Right lobe of liver (tissue), 4 donors: ENCODE measurements at regions not wholly inside any gene's neighbourhood (a gene's known extent, or its start where the extent isn't known, plus 50 kb on each side); places are given as distances from the start of the nearest gene placed in this dataset.

Source experiments
- POLR2A ChIP-seq: fragments of 450-650 bp; IDR thresholded peaks from one replicate; pipeline ENCODE4 v1.6.1; 2017; ENCODE audit warnings: antibody characterized with exemption, mild to moderate bottlenecking
- TF ChIP-seq, protein P1 (sequence below), 4 donors: fragments of 200-600 bp in 3 of 4; fragments of 450-650 bp in 1 of 4; IDR thresholded peaks; one replicate each; pipeline versions ENCODE4 v1.5.1 to v1.8.0; 2016 to 2022; ENCODE audit warnings: antibody characterized with exemption in 4 of 4, mild to moderate bottlenecking in 2 of 4
- donor health status: DM: no; HTN: no; CAD: no.
- donor health status: DM: no; HTN: no; CAD: no.
- donor health status: DM: no; HTN: yes; CAD: no.

DNA sequence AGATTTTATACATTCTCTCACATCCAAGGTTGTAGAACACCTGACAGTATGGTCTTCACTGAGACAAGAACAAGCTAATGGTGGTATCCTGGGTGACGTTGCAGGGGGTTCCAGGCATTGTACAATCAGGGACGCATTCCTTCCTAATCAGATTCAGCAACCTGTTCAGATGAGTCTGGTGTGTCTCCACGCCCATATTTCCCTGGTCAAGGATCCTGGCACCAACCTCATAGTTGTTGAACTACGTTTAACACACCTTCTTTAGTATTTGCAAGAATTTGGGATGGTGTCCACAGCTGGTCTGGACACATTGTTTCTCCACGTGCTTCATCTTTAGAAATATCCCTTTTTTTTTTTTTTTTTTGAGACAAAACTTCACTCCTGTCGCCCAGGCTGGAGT, 161.0 kb upstream of the CDYL start:
- TF ChIP-seq POLR2A, result no peak
- TF ChIP-seq, protein P1, sequence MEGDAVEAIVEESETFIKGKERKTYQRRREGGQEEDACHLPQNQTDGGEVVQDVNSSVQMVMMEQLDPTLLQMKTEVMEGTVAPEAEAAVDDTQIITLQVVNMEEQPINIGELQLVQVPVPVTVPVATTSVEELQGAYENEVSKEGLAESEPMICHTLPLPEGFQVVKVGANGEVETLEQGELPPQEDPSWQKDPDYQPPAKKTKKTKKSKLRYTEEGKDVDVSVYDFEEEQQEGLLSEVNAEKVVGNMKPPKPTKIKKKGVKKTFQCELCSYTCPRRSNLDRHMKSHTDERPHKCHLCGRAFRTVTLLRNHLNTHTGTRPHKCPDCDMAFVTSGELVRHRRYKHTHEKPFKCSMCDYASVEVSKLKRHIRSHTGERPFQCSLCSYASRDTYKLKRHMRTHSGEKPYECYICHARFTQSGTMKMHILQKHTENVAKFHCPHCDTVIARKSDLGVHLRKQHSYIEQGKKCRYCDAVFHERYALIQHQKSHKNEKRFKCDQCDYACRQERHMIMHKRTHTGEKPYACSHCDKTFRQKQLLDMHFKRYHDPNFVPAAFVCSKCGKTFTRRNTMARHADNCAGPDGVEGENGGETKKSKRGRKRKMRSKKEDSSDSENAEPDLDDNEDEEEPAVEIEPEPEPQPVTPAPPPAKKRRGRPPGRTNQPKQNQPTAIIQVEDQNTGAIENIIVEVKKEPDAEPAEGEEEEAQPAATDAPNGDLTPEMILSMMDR (IDR thresholded peaks at IDR 0.05), result no peak
